ENCODE measurements at regions not wholly inside any gene's neighbourhood (a gene's known extent, or its start where the extent isn't known, plus 50 kb on each side); places are given as distances from the start of the nearest gene placed in this dataset.

GRCh38 chr1:4476394-4476793, 178.0 kb upstream of the AJAP1 start:
- peaks cover 0 to 34% (median 0%) of the 10 kb centered on the region in 3 donors for H3K9me3 ChIP-seq
- H3K27ac ChIP-seq = no peak overlapping the region
- no peaks in the 10 kb centered on the region for H3K36me3 ChIP-seq
- no peak for ATAC-seq
- peaks cover 41% of the 10 kb centered on the region for H3K27me3 ChIP-seq
- no peaks in the 10 kb centered on the region for H3K4me1 ChIP-seq
- no peak overlapping the region for H3K4me3 ChIP-seq
- TF ChIP-seq POLR2AphosphoS5 (IDR thresholded peaks at IDR 0.05) = no peak
- TF ChIP-seq POLR2A (IDR thresholded peaks at IDR 0.05) = no peak
- no peak for TF ChIP-seq CTCF (IDR thresholded peaks at IDR 0.05)
- TF ChIP-seq EP300 (IDR thresholded peaks at IDR 0.05) = no peak

GRCh38 chr1:4481451-4481850, 173.0 kb upstream of the AJAP1 start:
- H3K36me3 ChIP-seq = no peaks in the 10 kb centered on the region
- peaks cover 0 to 17% (median 0%) of the 10 kb centered on the region in 3 donors for H3K9me3 ChIP-seq
- H3K27me3 ChIP-seq = peaks cover 38% of the 10 kb centered on the region
- TF ChIP-seq POLR2A (IDR thresholded peaks at IDR 0.05) (no peak), CTCF (IDR thresholded peaks at IDR 0.05) (no peak), EP300 (IDR thresholded peaks at IDR 0.05) (no peak), POLR2AphosphoS5 (IDR thresholded peaks at IDR 0.05) (no peak)
- H3K4me3 ChIP-seq = no peak overlapping the region
- no peak for ATAC-seq
- 80 to 100% methylated on average over 1 of the region's 18 CpGs for WGBS, 2 donors (ENCODE audit: low coverage in 1 of 2)
- H3K27ac ChIP-seq = no peak overlapping the region
- no peaks in the 10 kb centered on the region for H3K4me1 ChIP-seq

GRCh38 chr1:4482526-4482925, 171.9 kb upstream of the AJAP1 start:
- ATAC-seq = no peak
- TF ChIP-seq POLR2AphosphoS5 (IDR thresholded peaks at IDR 0.05) (no peak), EP300 (IDR thresholded peaks at IDR 0.05) (no peak), POLR2A (IDR thresholded peaks at IDR 0.05) (no peak), CTCF (IDR thresholded peaks at IDR 0.05) (no peak)
- Histone ChIP-seq H3K4me3 (no peak overlapping the region), H3K27me3 (peaks cover 38% of the 10 kb centered on the region), H3K9me3 (peaks cover 0 to 6% (median 0%) of the 10 kb centered on the region in 3 donors), H3K27ac (no peak overlapping the region), H3K4me1 (no peaks in the 10 kb centered on the region), H3K36me3 (no peaks in the 10 kb centered on the region)
- 87 to 100% methylated on average over 3 to 4 of the region's 21 CpGs for WGBS, 2 donors (ENCODE audit: low coverage in 1 of 2)

- TF ChIP-seq EP300 (IDR thresholded peaks at IDR 0.05) (no peak), POLR2A (IDR thresholded peaks at IDR 0.05) (no peak), POLR2AphosphoS5 (IDR thresholded peaks at IDR 0.05) (no peak), CTCF (IDR thresholded peaks at IDR 0.05) (no peak)
Observed at GRCh38 chr1:4483021-4483625, 171.3 kb upstream of the AJAP1 start.

GRCh38 chr1:4485398-4485797, 169.0 kb upstream of the AJAP1 start:
- Histone ChIP-seq H3K36me3 (no peaks in the 10 kb centered on the region), H3K27me3 (peaks cover 46% of the 10 kb centered on the region), H3K9me3 (peaks cover 0 to 1% (median 0%) of the 10 kb centered on the region in 3 donors), H3K4me1 (no peaks in the 10 kb centered on the region), H3K4me3 (no peak overlapping the region), H3K27ac (no peak overlapping the region)
- TF ChIP-seq EP300 (IDR thresholded peaks at IDR 0.05) (no peak), POLR2A (IDR thresholded peaks at IDR 0.05) (no peak), POLR2AphosphoS5 (IDR thresholded peaks at IDR 0.05) (no peak), CTCF (IDR thresholded peaks at IDR 0.05) (no peak)
- WGBS, 2 donors (ENCODE audit: low coverage in 1 of 2) = 29 to 43% methylated on average over 4 to 6 of the region's 6 CpGs
- ATAC-seq = no peak

More at GRCh38 chr1:4483021-4483625, 171.3 kb upstream of the AJAP1 start:
- Histone ChIP-seq H3K4me1 (no peaks in the 10 kb centered on the region), H3K27me3 (peaks cover 38% of the 10 kb centered on the region), H3K36me3 (no peaks in the 10 kb centered on the region), H3K9me3 (peaks cover 0 to under 1% (median 0%) of the 10 kb centered on the region in 3 donors), H3K27ac (no peak overlapping the region), H3K4me3 (no peak overlapping the region)
- WGBS, 2 donors (ENCODE audit: low coverage in 1 of 2) = 36 to 67% methylated on average over 3 to 7 of the region's 8 CpGs
- no peak for ATAC-seq
